ENCODE measurements at regions not wholly inside any gene's neighbourhood (a gene's known extent, or its start where the extent isn't known, plus 50 kb on each side); places are given as distances from the start of the nearest gene placed in this dataset.

GRCh38 chr11:34812905-34813576 is 103.1 kb downstream of the APIP start:
- no peaks in the 10 kb centered on the region for H3K36me3 ChIP-seq (replicated peaks)
- DNase-seq: no peak
- H3K27me3 ChIP-seq (replicated peaks): no peaks in the 10 kb centered on the region
- TF ChIP-seq CTCF (IDR thresholded peaks at IDR 0.05; ENCODE audit: low read depth, low read length, missing control alignments): no peak
- no peak overlapping the region for H3K27ac ChIP-seq
- in situ Hi-C loops (cut with HindIII; ENCODE audit: low pct_ligation_motif_present, low sequenced_read_pairs): no loop called here
- H3K4me3 ChIP-seq (ENCODE audit: low read depth, low read length): no peak overlapping the region

DNA sequence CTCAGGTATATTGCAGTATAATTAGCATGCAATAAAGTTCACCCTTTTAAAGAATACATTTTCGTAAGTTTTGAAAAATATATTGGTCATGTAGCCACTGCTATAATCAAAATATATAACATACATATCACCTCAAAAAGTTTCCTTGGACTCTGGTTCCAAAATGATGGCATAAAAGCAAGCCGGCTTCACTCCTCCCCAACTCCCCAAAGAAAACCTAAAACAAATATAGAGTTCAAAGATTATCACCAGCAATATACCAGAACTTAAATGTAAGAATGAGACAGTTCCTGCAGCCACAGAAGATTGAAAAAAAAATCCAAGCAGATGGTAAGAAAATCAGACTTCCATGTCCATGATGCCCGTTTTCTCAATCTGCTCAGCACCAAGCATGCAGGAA is 104.3 kb downstream of the APIP start:
- no peak for TF ChIP-seq CTCF (IDR thresholded peaks at IDR 0.05; ENCODE audit: low read depth, low read length, missing control alignments)

GRCh38 chr11:34810107-34810562 is 106.0 kb downstream of the APIP start:
- no peak overlapping the region for H3K4me3 ChIP-seq (ENCODE audit: low read depth, low read length)
- in situ Hi-C loops (cut with HindIII; ENCODE audit: low pct_ligation_motif_present, low sequenced_read_pairs): no loop called here
- no peak overlapping the region for H3K27ac ChIP-seq

More for the DNA sequence above, 104.3 kb downstream of the APIP start:
- in situ Hi-C loops (cut with HindIII; ENCODE audit: low pct_ligation_motif_present, low sequenced_read_pairs): no loop called here
- no peaks in the 10 kb centered on the region for H3K27me3 ChIP-seq (replicated peaks)
- DNase-seq: no peak
- H3K4me3 ChIP-seq (ENCODE audit: low read depth, low read length): no peak overlapping the region
- H3K27ac ChIP-seq: no peak overlapping the region
- no peaks in the 10 kb centered on the region for H3K36me3 ChIP-seq (replicated peaks)

GRCh38 chr11:34809191-34810106 is 106.7 kb downstream of the APIP start:
- no peaks in the 10 kb centered on the region for H3K36me3 ChIP-seq (replicated peaks)
- peak; percentile 31 for DNase-seq
- H3K27me3 ChIP-seq (replicated peaks): no peaks in the 10 kb centered on the region
- no peak for TF ChIP-seq CTCF (IDR thresholded peaks at IDR 0.05; ENCODE audit: low read depth, low read length, missing control alignments)
- no peak overlapping the region for H3K27ac ChIP-seq
- in situ Hi-C loops (cut with HindIII; ENCODE audit: low pct_ligation_motif_present, low sequenced_read_pairs): no loop called here
- no peak overlapping the region for H3K4me3 ChIP-seq (ENCODE audit: low read depth, low read length)

More at GRCh38 chr11:34810107-34810562, 106.0 kb downstream of the APIP start:
- no peaks in the 10 kb centered on the region for H3K27me3 ChIP-seq (replicated peaks)
- H3K36me3 ChIP-seq (replicated peaks): no peaks in the 10 kb centered on the region
- DNase-seq: no peak
- TF ChIP-seq CTCF (IDR thresholded peaks at IDR 0.05; ENCODE audit: low read depth, low read length, missing control alignments): no peak

DNA sequence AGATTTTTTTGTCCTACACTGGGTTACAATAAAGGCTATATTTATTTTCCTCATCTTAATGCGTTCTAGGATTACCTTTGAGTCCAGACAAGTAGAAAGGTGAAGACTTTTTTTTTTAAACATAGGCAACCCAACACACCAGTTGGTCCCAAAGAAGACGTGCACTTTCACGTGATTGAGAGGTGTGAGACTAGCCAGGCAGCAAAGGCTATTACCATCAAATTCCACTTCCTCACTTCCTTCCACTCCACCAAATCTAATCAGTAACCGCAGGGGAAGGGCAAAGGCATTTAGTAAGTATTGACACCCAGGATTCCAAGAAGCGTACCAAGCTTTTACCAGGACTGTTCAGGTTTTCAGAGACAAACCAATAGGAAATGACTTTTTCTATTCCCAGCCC is 109.3 kb downstream of the APIP start:
- Histone ChIP-seq H3K27me3 (replicated peaks) (no peaks in the 10 kb centered on the region), H3K27ac (no peak overlapping the region), H3K4me3 (ENCODE audit: low read depth, low read length) (no peak overlapping the region), H3K36me3 (replicated peaks) (no peaks in the 10 kb centered on the region)
- DNase-seq: no peak
- in situ Hi-C loops (cut with HindIII; ENCODE audit: low pct_ligation_motif_present, low sequenced_read_pairs): no loop called here
- TF ChIP-seq CTCF (IDR thresholded peaks at IDR 0.05; ENCODE audit: low read depth, low read length, missing control alignments): no peak

Data from brain microvascular endothelial cell (primary cell).